Natural killer cell (primary cell): ENCODE measurements at regions not wholly inside any gene's neighbourhood (a gene's known extent, or its start where the extent isn't known, plus 50 kb on each side); places are given as distances from the start of the nearest gene placed in this dataset.

Source experiments
- ATAC-seq, 3 donors: fragments of 150-1000 bp in 2 of 3; fragments of 200-7000 bp in 1 of 3; cut with Tn5 transposase; 1 replicate in 1 of 3; 2 replicates in 2 of 3; pipeline ENCODE4 v1.10.0; 2021; ENCODE audit warnings: mild to moderate bottlenecking in 2 of 3, moderate library complexity in 2 of 3
- DNase-seq, 2 donors: peaks; one replicate each; pipeline versions ENCODE4 v3.0.0 to v3.0.0-alpha.2; 2013 to 2021; ENCODE audit warnings: mixed read lengths in 1 of 2
- H3K27ac ChIP-seq: one replicate; pipeline ENCODE4 v1.5.1; 2013; ENCODE audit warnings: mild to moderate bottlenecking, low read length
- H3K27me3 ChIP-seq: one replicate; pipeline ENCODE4 v1.6.1; 2013; ENCODE audit warnings: low read length; ENCODE audit not compliant: control insufficient read depth, insufficient read depth
- H3K36me3 ChIP-seq: one replicate; pipeline ENCODE4 v1.6.1; 2013; ENCODE audit warnings: low read length; ENCODE audit not compliant: control insufficient read depth, insufficient read depth
- H3K4me1 ChIP-seq: one replicate; pipeline ENCODE4 v1.6.1; 2013; ENCODE audit warnings: low read length; ENCODE audit not compliant: control insufficient read depth, insufficient read depth
- H3K4me3 ChIP-seq: one replicate; pipeline ENCODE4 v1.5.1; 2013; ENCODE audit warnings: low read length
- H3K9me3 ChIP-seq: one replicate; pipeline ENCODE4 v1.6.1; 2013; ENCODE audit warnings: low read length; ENCODE audit not compliant: control insufficient read depth, insufficient read depth
- H3K27ac Mint-ChIP-seq, 2 donors: one replicate each; pipeline ENCODE4 v1.8.0; 2022; ENCODE audit warnings: mild to moderate bottlenecking in 2 of 2, mixed read lengths in 2 of 2, moderate library complexity in 1 of 2
- H3K27me3 Mint-ChIP-seq, 2 donors: one replicate each; pipeline ENCODE4 v1.8.0; 2022; ENCODE audit warnings: low read depth in 2 of 2, mixed read lengths in 2 of 2
- H3K36me3 Mint-ChIP-seq: one replicate; pipeline ENCODE4 v1.8.0; 2022; ENCODE audit warnings: mixed read lengths
- H3K4me1 Mint-ChIP-seq, 2 donors: one replicate each; pipeline ENCODE4 v1.8.0; 2022; ENCODE audit warnings: mixed read lengths in 2 of 2
- H3K4me3 Mint-ChIP-seq: one replicate; pipeline ENCODE4 v1.8.0; 2022; ENCODE audit warnings: mild to moderate bottlenecking, moderate library complexity, mixed read lengths
- H3K9me3 Mint-ChIP-seq, 2 donors: one replicate each; pipeline ENCODE4 v1.8.0; 2022; ENCODE audit warnings: mixed read lengths in 2 of 2
- CTCF ChIP-seq: fragments of 200-600 bp; IDR thresholded peaks from one replicate; pipeline ENCODE4 v1.8.0; 2022; ENCODE audit warnings: antibody characterized with exemption
- WGBS: methylation state at CpG from one replicate; pipeline ENCODE4 v1.1.7; 2013; ENCODE audit warnings: missing lambda C conversion rate; ENCODE audit not compliant: insufficient coverage; 5-methylcytosine and 5-hydroxymethylcytosine counted together
- intact Hi-C: fragments of 100-400 bp; cut with micrococcal nuclease; formaldehyde crosslinking; loops from one replicate; pipeline ENCODE4 v1.14.2; 2022

- peaks cover 15% of the 10 kb centered on the region for H3K9me3 ChIP-seq
- Mint-ChIP-seq H3K4me1 (no peaks in the 10 kb centered on the region), H3K27ac (no peak overlapping the region), H3K36me3 (no peaks in the 10 kb centered on the region), H3K27me3 (no peaks in the 10 kb centered on the region), H3K9me3 (peaks cover 2 to 3% of the 10 kb centered on the region in 2 donors), H3K4me3 (no peak overlapping the region)
- peaks cover 5% of the 10 kb centered on the region for H3K4me1 ChIP-seq
- H3K36me3 ChIP-seq: no peaks in the 10 kb centered on the region
- WGBS: 100% methylated on average over 3 of the region's 3 CpGs
- ATAC-seq (no peak), DNase-seq (no peak)
- intact Hi-C loops: no loop called here
- H3K27ac ChIP-seq: no peak overlapping the region
- H3K27me3 ChIP-seq: no peaks in the 10 kb centered on the region
- no peak for TF ChIP-seq CTCF
- no peak overlapping the region for H3K4me3 ChIP-seq
These were observed 71.7 kb upstream of the ZMYND8 start for GRCh38 chr20:47428164-47428563.

GRCh38 chr20:47428851-47429336 lies 72.4 kb upstream of the ZMYND8 start:
- Histone ChIP-seq H3K36me3 (no peaks in the 10 kb centered on the region), H3K27ac (no peak overlapping the region), H3K4me1 (peaks cover 5% of the 10 kb centered on the region), H3K27me3 (no peaks in the 10 kb centered on the region), H3K9me3 (peaks cover 15% of the 10 kb centered on the region), H3K4me3 (no peak overlapping the region)
- no peak overlapping the region for H3K4me3 Mint-ChIP-seq
- no peaks in the 10 kb centered on the region for H3K27me3 Mint-ChIP-seq
- no peaks in the 10 kb centered on the region for H3K4me1 Mint-ChIP-seq
- H3K27ac Mint-ChIP-seq: no peak overlapping the region
- intact Hi-C loops: no loop called here
- DNase-seq: no peak
- TF ChIP-seq CTCF: no peak
- WGBS: 92% methylated on average over 4 of the region's 4 CpGs
- H3K36me3 Mint-ChIP-seq: no peaks in the 10 kb centered on the region
- H3K9me3 Mint-ChIP-seq: peaks cover 2 to 3% of the 10 kb centered on the region in 2 donors
- no peak for ATAC-seq

- Mint-ChIP-seq H3K36me3 (no peaks in the 10 kb centered on the region), H3K4me3 (no peak overlapping the region), H3K27ac (no peak overlapping the region), H3K4me1 (no peaks in the 10 kb centered on the region), H3K9me3 (peaks cover 2 to 3% of the 10 kb centered on the region in 2 donors), H3K27me3 (no peaks in the 10 kb centered on the region)
- no peak overlapping the region for H3K4me3 ChIP-seq
- H3K9me3 ChIP-seq: peaks cover 15% of the 10 kb centered on the region
- no CpG with 5 or more reads among the region's 3 CpGs for WGBS
- H3K27ac ChIP-seq: no peak overlapping the region
- H3K36me3 ChIP-seq: no peaks in the 10 kb centered on the region
- no peaks in the 10 kb centered on the region for H3K27me3 ChIP-seq
- no peak for TF ChIP-seq CTCF
- DNase-seq (no peak), ATAC-seq (no peak)
- intact Hi-C loops: no loop called here
- H3K4me1 ChIP-seq: peaks cover 5% of the 10 kb centered on the region
These were observed 72.3 kb upstream of the NCOA3 start for GRCh38 chr20:47429409-47429808.

GRCh38 chr20:47430862-47431588 lies 70.7 kb upstream of the NCOA3 start:
- Histone ChIP-seq H3K9me3 (peaks cover 15% of the 10 kb centered on the region), H3K4me1 (peaks cover 5% of the 10 kb centered on the region), H3K36me3 (no peaks in the 10 kb centered on the region), H3K27me3 (no peaks in the 10 kb centered on the region), H3K4me3 (no peak overlapping the region), H3K27ac (no peak overlapping the region)
- Mint-ChIP-seq H3K36me3 (no peaks in the 10 kb centered on the region), H3K4me3 (no peak overlapping the region), H3K4me1 (no peaks in the 10 kb centered on the region), H3K27ac (no peak overlapping the region), H3K9me3 (peaks cover 2 to 3% of the 10 kb centered on the region in 2 donors), H3K27me3 (no peaks in the 10 kb centered on the region)
- WGBS: 100% methylated on average over 3 of the region's 5 CpGs
- ATAC-seq (no peak), DNase-seq (no peak)
- intact Hi-C loops: no loop called here
- no peak for TF ChIP-seq CTCF
